H9 (cell line): ENCODE measurements at regions not wholly inside any gene's neighbourhood (a gene's known extent, or its start where the extent isn't known, plus 50 kb on each side); places are given as distances from the start of the nearest gene placed in this dataset.
A peak's percentile ranks its signal among the peaks of the same experiment; 100 is the strongest.

Experiments used
- DNase-seq: peaks from one replicate; pipeline ENCODE4 v3.0.0-alpha.2; 2017
- H2AFZ ChIP-seq: one replicate; pipeline ENCODE4 v1.6.1; 2013; ENCODE audit warnings: mild to moderate bottlenecking, low read length, control low read depth, moderate library complexity
- H2AK5ac ChIP-seq: 2 replicates; pipeline ENCODE4 v1.6.1; 2013; ENCODE audit warnings: low read length, control low read depth, mixed read lengths; ENCODE audit not compliant: insufficient read length
- H2BK120ac ChIP-seq: one replicate; pipeline ENCODE4 v1.6.1; 2013; ENCODE audit warnings: low read depth, mild to moderate bottlenecking, low read length, control low read depth, inconsistent platforms; ENCODE audit not compliant: poor library complexity, severe bottlenecking
- H2BK12ac ChIP-seq: 2 replicates; pipeline ENCODE4 v1.6.1; 2013; ENCODE audit warnings: low read length, control low read depth, mixed read lengths, low read depth; ENCODE audit not compliant: insufficient read length
- H2BK15ac ChIP-seq: 2 replicates; pipeline ENCODE4 v1.6.1; 2013; ENCODE audit warnings: low read depth, low read length, control low read depth
- H2BK20ac ChIP-seq: one replicate; pipeline ENCODE4 v1.6.1; 2013; ENCODE audit warnings: low read depth, mild to moderate bottlenecking, low read length, control low read depth, inconsistent platforms; ENCODE audit not compliant: poor library complexity, severe bottlenecking
- H2BK5ac ChIP-seq: 2 replicates; pipeline ENCODE4 v1.6.1; 2013; ENCODE audit warnings: low read length, control low read depth, mixed read lengths; ENCODE audit not compliant: insufficient read length
- H3K14ac ChIP-seq: 2 replicates; pipeline ENCODE4 v1.6.1; 2013; ENCODE audit warnings: low read length, control low read depth; ENCODE audit not compliant: insufficient read depth
- H3K18ac ChIP-seq: 2 replicates; pipeline ENCODE4 v1.6.1; 2013; ENCODE audit warnings: low read depth, mild to moderate bottlenecking, mixed read lengths, low read length, control low read depth; ENCODE audit not compliant: insufficient read length
- H3K23ac ChIP-seq: 2 replicates; pipeline ENCODE4 v1.6.1; 2013; ENCODE audit warnings: low read length, control low read depth, mixed read lengths, low read depth; ENCODE audit not compliant: insufficient read length
- H3K23me2 ChIP-seq: 2 replicates; pipeline ENCODE4 v1.6.1; 2013; ENCODE audit warnings: low read depth, mild to moderate bottlenecking, mixed read lengths, low read length, control low read depth; ENCODE audit not compliant: insufficient read length, poor library complexity, severe bottlenecking
- H3K27ac ChIP-seq: 2 replicates; pipeline ENCODE4 v1.5.1; 2013; ENCODE audit warnings: low read length, control low read depth, mixed read lengths, low read depth; ENCODE audit not compliant: insufficient read length
- H3K27me3 ChIP-seq: 2 replicates; pipeline ENCODE4 v1.6.1; 2013; ENCODE audit warnings: low read length, control low read depth, inconsistent platforms; ENCODE audit not compliant: insufficient read depth
- H3K4ac ChIP-seq: 2 replicates; pipeline ENCODE4 v1.6.1; 2013; ENCODE audit warnings: low read depth, mild to moderate bottlenecking, control low read depth, inconsistent platforms, low read length, moderate library complexity
- H3K4me1 ChIP-seq: 2 replicates; pipeline ENCODE4 v1.6.1; 2013; ENCODE audit warnings: low read length, control low read depth, inconsistent platforms; ENCODE audit not compliant: insufficient read depth
- H3K4me2 ChIP-seq: 2 replicates; pipeline ENCODE4 v1.6.1; 2013; ENCODE audit warnings: low read length, control low read depth, mixed read lengths; ENCODE audit not compliant: insufficient read length, insufficient read depth
- H3K56ac ChIP-seq: 2 replicates; pipeline ENCODE4 v1.6.1; 2013; ENCODE audit warnings: low read depth, mild to moderate bottlenecking, mixed read lengths, low read length, control low read depth; ENCODE audit not compliant: insufficient read length
- H3K79me1 ChIP-seq: 2 replicates; pipeline ENCODE4 v1.6.1; 2013; ENCODE audit warnings: low read depth, mild to moderate bottlenecking, moderate library complexity, low read length, control low read depth, inconsistent platforms; ENCODE audit not compliant: insufficient read depth, poor library complexity, severe bottlenecking
- H3K79me2 ChIP-seq: 2 replicates; pipeline ENCODE4 v1.6.1; 2013; ENCODE audit warnings: low read length, control low read depth, inconsistent platforms; ENCODE audit not compliant: insufficient read depth
- H3K9ac ChIP-seq: 2 replicates; pipeline ENCODE4 v1.6.1; 2013; ENCODE audit warnings: low read length, control low read depth, mixed read lengths; ENCODE audit not compliant: insufficient read length; ENCODE audit errors: extremely low read depth
- H3K9me3 ChIP-seq: one replicate; pipeline ENCODE4 v1.6.1; 2013; ENCODE audit warnings: low read depth, low read length, inconsistent platforms; ENCODE audit not compliant: control insufficient read depth
- H3T11ph ChIP-seq: one replicate; pipeline ENCODE4 v1.6.1; 2013; ENCODE audit warnings: mild to moderate bottlenecking, low read length, control low read depth, inconsistent platforms
- H4K20me1 ChIP-seq: one replicate; pipeline ENCODE4 v1.6.1; 2013; ENCODE audit not compliant: control insufficient read depth, insufficient read length, insufficient read depth
- H4K5ac ChIP-seq: 2 replicates; pipeline ENCODE4 v1.6.1; 2013; ENCODE audit warnings: low read depth, mild to moderate bottlenecking, mixed read lengths, low read length, control low read depth; ENCODE audit not compliant: insufficient read length
- H4K8ac ChIP-seq: replicated peaks from 2 replicates; pipeline ENCODE4 v1.6.1; 2013; ENCODE audit warnings: low read length, control low read depth, mixed read lengths, low read depth; ENCODE audit not compliant: insufficient read length
- H4K91ac ChIP-seq: 2 replicates; pipeline ENCODE4 v1.6.1; 2013; ENCODE audit warnings: low read depth, mild to moderate bottlenecking, moderate library complexity, mixed read lengths, low read length, control low read depth; ENCODE audit not compliant: insufficient read length
- H3K27ac Mint-ChIP-seq, 3 experiments: 2 replicates in 2 of 3; 3 replicates in 1 of 3; pipeline ENCODE4 v1.8.0; 2020 to 2021; ENCODE audit warnings: mixed read lengths in 3 of 3, mild to moderate bottlenecking in 1 of 3, moderate library complexity in 1 of 3
- H3K27me3 Mint-ChIP-seq: 2 replicates; pipeline ENCODE4 v1.8.0; 2021; ENCODE audit warnings: low read depth, mild to moderate bottlenecking, moderate library complexity, mixed read lengths
- H3K36me3 Mint-ChIP-seq, 3 experiments: 2 replicates in 2 of 3; 3 replicates in 1 of 3; pipeline ENCODE4 v1.8.0; 2020 to 2021; ENCODE audit warnings: low read depth in 3 of 3, mixed read lengths in 3 of 3; ENCODE audit not compliant: insufficient read depth in 1 of 3
- H3K4me1 Mint-ChIP-seq, 2 experiments: 2 replicates each; pipeline ENCODE4 v1.8.0; 2020; ENCODE audit warnings: mixed read lengths in 2 of 2
- H3K4me3 Mint-ChIP-seq, 2 experiments: 2 replicates in 1 of 2; 3 replicates in 1 of 2; pipeline ENCODE4 v1.8.0; 2020 to 2021; ENCODE audit warnings: mild to moderate bottlenecking in 2 of 2, mixed read lengths in 2 of 2, moderate library complexity in 1 of 2
- H3K9me3 Mint-ChIP-seq, 2 experiments: 2 replicates in 1 of 2; 3 replicates in 1 of 2; pipeline ENCODE4 v1.8.0; 2020; ENCODE audit warnings: mild to moderate bottlenecking in 2 of 2, mixed read lengths in 2 of 2, moderate library complexity in 1 of 2
- CTCF ChIP-seq: fragments of 200-600 bp; sonication (generic); conservative IDR thresholded peaks from 3 replicates; pipeline ENCODE4 v1.8.0; 2021; ENCODE audit warnings: antibody characterized with exemption, mild to moderate bottlenecking
- WGBS: extraction: QIAGEN DNeasy Blood & Tissue Kit; methylation state at CpG from one replicate; pipeline ENCODE4 v1.1.7; 2013; ENCODE audit warnings: missing lambda C conversion rate, low lambda C conversion rate, mixed read lengths; ENCODE audit not compliant: insufficient read length; ENCODE audit errors: extremely low coverage; 5-methylcytosine and 5-hydroxymethylcytosine counted together

- Histone ChIP-seq H3K18ac (no peak overlapping the region), H2BK12ac (no peak overlapping the region), H3K23me2 (no peaks in the 10 kb centered on the region), H2AK5ac (no peak overlapping the region), H3K27me3 (no peaks in the 10 kb centered on the region), H3K4ac (no peak overlapping the region), H2BK5ac (no peak overlapping the region), H2BK120ac (no peak overlapping the region), H3K56ac (no peak overlapping the region), H3K14ac (no peak overlapping the region), H2BK20ac (no peak overlapping the region), H4K91ac (no peak overlapping the region), H3K4me2 (no peak overlapping the region), H4K8ac (no peak overlapping the region), H4K20me1 (no peaks in the 10 kb centered on the region), H3K9ac (no peak overlapping the region), H3T11ph (no peak overlapping the region), H4K5ac (no peak overlapping the region), H3K79me2 (no peaks in the 10 kb centered on the region), H3K23ac (no peak overlapping the region), H3K9me3 (no peaks in the 10 kb centered on the region), H3K4me1 (peaks cover 14% of the 10 kb centered on the region), H3K79me1 (no peaks in the 10 kb centered on the region), H2AFZ (no peak overlapping the region), H2BK15ac (no peak overlapping the region), H3K27ac (no peak overlapping the region)
- Mint-ChIP-seq H3K4me3 (no peak overlapping the region), H3K27ac (peak overlapping the region in 2 of 3 experiments; percentile 41 to 97; a peak in 2 of 7 replicates), H3K36me3 (peaks cover 17 to 18% (median 18%) of the 10 kb centered on the region in 3 experiments), H3K4me1 (peaks cover 76 to 78% of the 10 kb centered on the region in 2 experiments), H3K27me3 (no peaks in the 10 kb centered on the region), H3K9me3 (peaks cover 0 to 1% of the 10 kb centered on the region in 2 experiments; a peak in 2 of 5 replicates)
- no peak for TF ChIP-seq CTCF
- WGBS: no CpG with 5 or more reads among the region's 3 CpGs
- DNase-seq: no peak
Measured at GRCh38 chr4:130028552-130028951, 932.6 kb downstream of the C4orf33 start.
